GM12878 (cell line): ENCODE measurements at regions not wholly inside any gene's neighbourhood (a gene's known extent, or its start where the extent isn't known, plus 50 kb on each side); places are given as distances from the start of the nearest gene placed in this dataset.

Experiments used
- ATAC-seq: fragments of 200-7000 bp; cut with Tn5 transposase; 3 replicates; pipeline ENCODE4 v1.9.1; 2020; ENCODE audit warnings: mild to moderate bottlenecking, moderate library complexity
- BruUV-seq: library from RNA; stranded (reverse); fragments of 400-500 nt; replicated peaks from 2 replicates; lab custom pipeline; 2021; lab: Mats Ljungman, UMichigan
- CTCF ChIA-PET: fragments of 300-600 bp; sonication (Branson Sonifier 250); formaldehyde crosslinking; extraction: SDS; loops from one replicate; lab custom pipeline; 2021; ENCODE audit warnings: inconsistent platforms; lab: Yijun Ruan, JAX
- POLR2A ChIA-PET: fragments of 350-600 bp; formaldehyde crosslinking; extraction: SDS; loops from one replicate; lab custom pipeline; 2021; ENCODE audit warnings: inconsistent platforms; lab: Charles Lee
- RAD21 ChIA-PET: fragments of 300-600 bp; sonication (Branson Sonifier 250); formaldehyde crosslinking; loops from one replicate; lab custom pipeline; 2023; ENCODE audit warnings: antibody characterized with exemption; ENCODE audit not compliant: unreplicated experiment; lab: Charles Lee
- SMC1A ChIA-PET: fragments of 300-600 bp; sonication (Branson Sonifier 250); formaldehyde crosslinking; loops from one replicate; lab custom pipeline; 2023; ENCODE audit not compliant: unreplicated experiment, uncharacterized antibody; lab: Charles Lee
- DNase-seq: peaks from one replicate; pipeline ENCODE4 v3.0.0-alpha.2; 2011; ENCODE audit warnings: low read depth, low spot score
- FAIRE-seq: peaks from 3 replicates; lab custom pipeline; 2011; peaks lifted over from hg19 to GRCh38; lab: Jason Lieb, UNC
- H2AFZ ChIP-seq: 2 replicates; pipeline ENCODE4 v1.6.0; 2011; ENCODE audit warnings: low read depth, low read length, control low read depth; ENCODE audit not compliant: control insufficient read depth
- H3K27ac ChIP-seq: 2 replicates; pipeline ENCODE4 v1.5.1; 2011; ENCODE audit warnings: control low read depth; ENCODE audit not compliant: control insufficient read depth, insufficient read depth
- H3K27me3 ChIP-seq, 2 experiments: replicated peaks in 1 of 2; 2 replicates each; pipeline versions ENCODE4 v1.6.0 to v1.6.1; 2011; ENCODE audit warnings: low read length in 1 of 2; ENCODE audit not compliant: control insufficient read depth in 2 of 2, insufficient read depth in 2 of 2
- H3K36me3 ChIP-seq, 2 experiments: 2 replicates each; pipeline ENCODE4 v1.5.1; 2011; ENCODE audit warnings: low read length in 1 of 2; ENCODE audit not compliant: control insufficient read depth in 2 of 2, insufficient read depth in 2 of 2
- H3K4me1 ChIP-seq: 2 replicates; pipeline ENCODE4 v1.6.1; 2011; ENCODE audit warnings: mild to moderate bottlenecking, low read length, moderate library complexity, mixed read lengths; ENCODE audit not compliant: control insufficient read depth, insufficient read depth
- H3K4me2 ChIP-seq: 2 replicates; pipeline ENCODE4 v1.6.0; 2011; ENCODE audit warnings: control low read depth; ENCODE audit not compliant: control insufficient read depth, insufficient read depth
- H3K4me3 ChIP-seq: fragments of 200-600 bp; sonication (generic); 2 replicates; pipeline ENCODE4 v1.5.1; 2016
- H3K79me2 ChIP-seq: 2 replicates; pipeline ENCODE4 v1.6.0; 2011; ENCODE audit warnings: low read length; ENCODE audit not compliant: control insufficient read depth, insufficient read depth
- H3K9ac ChIP-seq: 2 replicates; pipeline ENCODE4 v1.8.0; 2011; ENCODE audit warnings: low read length, control low read depth, mixed read lengths; ENCODE audit not compliant: control insufficient read depth, insufficient read depth
- H3K9me3 ChIP-seq: replicated peaks from 3 replicates; pipeline ENCODE4 v1.5.1; 2011; ENCODE audit warnings: mild to moderate bottlenecking, low read length; ENCODE audit not compliant: control insufficient read depth, insufficient read depth
- H4K20me1 ChIP-seq: 2 replicates; pipeline ENCODE4 v1.6.0; 2011; ENCODE audit not compliant: control insufficient read depth, insufficient read depth
- BACH1 ChIP-seq: fragments of 450-650 bp; IDR thresholded peaks from 2 replicates; pipeline ENCODE4 v1.6.1; 2017; ENCODE audit warnings: mild to moderate bottlenecking, borderline replicate concordance
- BMI1 ChIP-seq: fragments of 450-650 bp; IDR thresholded peaks from 2 replicates; pipeline ENCODE4 v1.6.1; 2016; ENCODE audit warnings: mild to moderate bottlenecking, moderate library complexity, borderline replicate concordance
- CEBPB ChIP-seq, 2 experiments: fragments of 150-350 bp in 1 of 2; IDR thresholded peaks; 2 replicates each; pipeline ENCODE4 v1.6.1; 2012 to 2014; ENCODE audit warnings: low read depth in 2 of 2, low read length in 2 of 2, borderline replicate concordance in 1 of 2, inconsistent platforms in 1 of 2
- EGR1 ChIP-seq, 2 experiments: IDR thresholded peaks; 1 replicate in 1 of 2; 2 replicates in 1 of 2; pipeline ENCODE4 v1.6.1; 2011 to 2012; ENCODE audit warnings: low read depth in 2 of 2, low read length in 2 of 2, borderline replicate concordance in 1 of 2, mild to moderate bottlenecking in 1 of 2, moderate library complexity in 1 of 2
- ESRRA ChIP-seq: IDR thresholded peaks from 2 replicates; pipeline ENCODE4 v1.6.1; 2012; ENCODE audit warnings: mild to moderate bottlenecking, low read length, improper control_type of control experiment
- GATAD2B ChIP-seq: fragments of 450-650 bp; conservative IDR thresholded peaks from 2 replicates; pipeline ENCODE4 v1.6.1; 2017; ENCODE audit warnings: low read depth, mild to moderate bottlenecking, moderate library complexity
- KLF5 ChIP-seq: fragments of 450-650 bp; IDR thresholded peaks from 2 replicates; pipeline ENCODE4 v1.6.1; 2014; ENCODE audit warnings: mild to moderate bottlenecking; ENCODE audit not compliant: partially characterized antibody
- PRDM15 ChIP-seq: fragments of 450-650 bp; formaldehyde crosslinking; IDR thresholded peaks from 2 replicates; pipeline ENCODE4 v1.4.0; 2020; ENCODE audit warnings: mild to moderate bottlenecking, moderate library complexity
- RAD21 ChIP-seq: IDR thresholded peaks from 2 replicates; pipeline ENCODE4 v1.6.1; 2011; ENCODE audit warnings: mild to moderate bottlenecking, low read depth, low read length, moderate library complexity; ENCODE audit not compliant: insufficient read depth
- RUNX3 ChIP-seq: IDR thresholded peaks from 2 replicates; pipeline ENCODE4 v1.6.1; 2012; ENCODE audit warnings: low read length, inconsistent platforms
- TCF3 ChIP-seq: IDR thresholded peaks from 2 replicates; pipeline ENCODE4 v1.6.1; 2012; ENCODE audit warnings: low read depth, mild to moderate bottlenecking, low read length, borderline replicate concordance; ENCODE audit not compliant: insufficient read depth
- ZZZ3 ChIP-seq: IDR thresholded peaks from 2 replicates; pipeline ENCODE4 v1.6.1; 2011; ENCODE audit warnings: low read depth; ENCODE audit not compliant: control insufficient read depth, insufficient read length
- WGBS: methylation state at CpG from one replicate; pipeline ENCODE4 v1.1.6; 2016; ENCODE audit warnings: low lambda C conversion rate; ENCODE audit not compliant: insufficient replicate concordance, insufficient coverage; ENCODE audit errors: missing lambda C conversion rate; 5-methylcytosine and 5-hydroxymethylcytosine counted together
- in situ Hi-C: fragments of 300-500 bp; cut with MboI; formaldehyde crosslinking; loops from 9 replicates; pipeline ENCODE4 v1.14.3; 2018; ENCODE audit warnings: mixed read lengths
- intact Hi-C: fragments of 100-400 bp; cut with micrococcal nuclease; formaldehyde crosslinking; loops from one replicate; pipeline ENCODE4 v1.14.2; 2022; ENCODE audit not compliant: unreplicated experiment

- ChIA-PET POLR2A (interaction anchor here (0.6 kb wide), 2 partner anchors 9 to 276 kb away, joined by 3 to 9 read pairs; no protein-coding TSS in a partner anchor), CTCF (interaction anchor here (1.0 kb wide), 1 partner anchor 9 kb away, joined by 3 read pairs; no protein-coding TSS in a partner anchor), RAD21 (interaction anchor here (1.1 kb wide), 1 partner anchor 124 kb away, joined by 3 read pairs; no protein-coding TSS in a partner anchor), SMC1A (interaction anchor here (1.0 to 1.9 kb wide), 4 partner anchors 8 to 18 kb away, joined by 3 to 7 read pairs (median 4); no protein-coding TSS in a partner anchor)
- no peak overlapping the region for H3K9ac ChIP-seq
- no TSS peak for BruUV-seq
- intact Hi-C loops: no loop called here
- no peaks in the 10 kb centered on the region for H3K27me3 ChIP-seq
- DNase-seq: no peak
- peaks cover 6% of the 10 kb centered on the region; the same call in 1 of the 2 replicates for H3K4me1 ChIP-seq
- WGBS: 49% methylated on average over 9 of the region's 9 CpGs
- no peaks in the 10 kb centered on the region for H3K36me3 ChIP-seq
- H3K4me3 ChIP-seq: no peak overlapping the region
- FAIRE-seq: no peak
- H3K9me3 ChIP-seq: no peaks in the 10 kb centered on the region
- no peak for TF ChIP-seq CEBPB (IDR thresholded peaks at IDR 0.05; ENCODE audit: borderline replicate concordance in 1 of 2, low read depth in 2 of 2, low read length in 2 of 2)
- peak; percentile 16; the same call in 1 of the 2 replicates for TF ChIP-seq RUNX3
- H3K27ac ChIP-seq: no peak overlapping the region
- H3K79me2 ChIP-seq: no peaks in the 10 kb centered on the region
- no peaks in the 10 kb centered on the region for H4K20me1 ChIP-seq
- H2AFZ ChIP-seq: no peak overlapping the region
- no peak overlapping the region for H3K4me2 ChIP-seq
- in situ Hi-C loops: no loop called here
- ATAC-seq: 0 out of 3 replicates have a peak, but pooled peaks have one; percentile 25
Observed at GRCh38 chr12:75658901-75659823, 147.8 kb upstream of the KRR1 start.

- ChIA-PET RAD21 (no interaction called here), CTCF (interaction anchor here (1.0 kb wide), 1 partner anchor 10 kb away, joined by 3 read pairs; no protein-coding TSS in a partner anchor), POLR2A (interaction anchor here (0.6 kb wide), 1 partner anchor 9 kb away, joined by 3 read pairs; no protein-coding TSS in a partner anchor), SMC1A (interaction anchor here (0.8 to 1.4 kb wide), 2 partner anchors 9 to 16 kb away, joined by 3 to 4 read pairs; no protein-coding TSS in a partner anchor)
- H3K79me2 ChIP-seq: no peaks in the 10 kb centered on the region
- H3K9me3 ChIP-seq: no peaks in the 10 kb centered on the region
- BruUV-seq: no TSS peak
- DNase-seq (no peak), FAIRE-seq (no peak), ATAC-seq (no peak)
- no peak overlapping the region for H3K4me3 ChIP-seq
- no peak overlapping the region for H3K9ac ChIP-seq
- no peaks in the 10 kb centered on the region for H4K20me1 ChIP-seq
- H3K4me2 ChIP-seq: no peak overlapping the region
- intact Hi-C loops (no loop called here), in situ Hi-C loops (no loop called here)
- H3K27me3 ChIP-seq: no peaks in the 10 kb centered on the region
- no peak overlapping the region for H2AFZ ChIP-seq
- no peaks in the 10 kb centered on the region for H3K36me3 ChIP-seq
- peaks cover 6% of the 10 kb centered on the region; the same call in 1 of the 2 replicates for H3K4me1 ChIP-seq
- H3K27ac ChIP-seq: no peak overlapping the region
- TF ChIP-seq BMI1 (no peak), TCF3 (no peak), PRDM15 (no peak), KLF5 (no peak), ESRRA (no peak), EGR1 (IDR thresholded peaks at IDR 0.05; ENCODE audit: borderline replicate concordance in 1 of 2, low read depth in 2 of 2, low read length in 2 of 2) (no peak), ZZZ3 (no peak), BACH1 (no peak), RAD21 (no peak), GATAD2B (no peak)
Observed at GRCh38 chr12:75658286-75658685, 146.9 kb upstream of the KRR1 start.
